IPS DF 19.7 (cell line): ENCODE measurements at regions not wholly inside any gene's neighbourhood (a gene's known extent, or its start where the extent isn't known, plus 50 kb on each side); places are given as distances from the start of the nearest gene placed in this dataset.
"Not testable (repeated sequence)": the region's sequence is repeated elsewhere in the genome, so short reads cannot be mapped to it uniquely, and the experiment has no call there.

Source experiments
- DNase-seq: peaks from one replicate; pipeline ENCODE4 v3.0.0-alpha.2; 2013; ENCODE audit warnings: low read depth, low spot score

GRCh38 chr2:37722971-37723370, 51.5 kb upstream of the CDC42EP3 start:
- not testable (repeated sequence) for DNase-seq

GRCh38 chr2:37730037-37730818, 58.8 kb upstream of the CDC42EP3 start:
- DNase-seq: no peak

GRCh38 chr2:37732412-37732811, 61.0 kb upstream of the CDC42EP3 start:
- DNase-seq: not testable (repeated sequence)

- DNase-seq: no peak
Observed at GRCh38 chr2:37733251-37733650, 61.8 kb upstream of the CDC42EP3 start.

- DNase-seq: not testable (repeated sequence)
Observed at GRCh38 chr2:37733955-37734354, 62.5 kb upstream of the CDC42EP3 start.

GRCh38 chr2:37734891-37735523, 63.6 kb upstream of the CDC42EP3 start:
- not testable (repeated sequence) for DNase-seq

GRCh38 chr2:37735524-37735910, 64.1 kb upstream of the CDC42EP3 start:
- DNase-seq: not testable (repeated sequence)

GRCh38 chr2:37737507-37737906, 66.1 kb upstream of the CDC42EP3 start:
- no peak for DNase-seq

GRCh38 chr2:37738266-37738885, 66.9 kb upstream of the CDC42EP3 start:
- no peak for DNase-seq

GRCh38 chr2:37739153-37739552, 67.7 kb upstream of the CDC42EP3 start:
- DNase-seq: no peak

- no peak for DNase-seq
Observed at GRCh38 chr2:37740164-37740739, 68.8 kb upstream of the CDC42EP3 start.

GRCh38 chr2:37742286-37742685, 70.8 kb upstream of the CDC42EP3 start:
- DNase-seq: no peak

- DNase-seq: no peak
Observed at GRCh38 chr2:37744010-37744409, 72.6 kb upstream of the CDC42EP3 start.

GRCh38 chr2:37744961-37745360, 73.5 kb upstream of the CDC42EP3 start:
- DNase-seq: not testable (repeated sequence)

- DNase-seq: not testable (repeated sequence)
Observed at GRCh38 chr2:37746011-37746410, 74.6 kb upstream of the CDC42EP3 start.

GRCh38 chr2:37746883-37747282, 75.4 kb upstream of the CDC42EP3 start:
- no peak for DNase-seq

- DNase-seq: no peak
Observed at GRCh38 chr2:37748541-37748940, 77.1 kb upstream of the CDC42EP3 start.

- not testable (repeated sequence) for DNase-seq
Observed at GRCh38 chr2:37750286-37750685, 78.8 kb upstream of the CDC42EP3 start.

GRCh38 chr2:37752766-37753165, 81.3 kb upstream of the CDC42EP3 start:
- no peak for DNase-seq

GRCh38 chr2:37753758-37754157, 82.3 kb upstream of the CDC42EP3 start:
- DNase-seq: no peak

GRCh38 chr2:37755961-37756559, 84.6 kb upstream of the CDC42EP3 start:
- DNase-seq: not testable (repeated sequence)

- not testable (repeated sequence) for DNase-seq
Observed at GRCh38 chr2:37757456-37757855, 86.0 kb upstream of the CDC42EP3 start.
